ENCODE measurements at regions not wholly inside any gene's neighbourhood (a gene's known extent, or its start where the extent isn't known, plus 50 kb on each side); places are given as distances from the start of the nearest gene placed in this dataset.

- no peaks in the 10 kb centered on the region for H3K27me3 ChIP-seq (replicated peaks)
- TF ChIP-seq CTCF (IDR thresholded peaks at IDR 0.05; ENCODE audit: low read depth, low read length, missing control alignments), result no peak
- no peak overlapping the region for H3K27ac ChIP-seq
- H3K36me3 ChIP-seq (replicated peaks), result no peaks in the 10 kb centered on the region
- H3K4me3 ChIP-seq (ENCODE audit: low read depth, low read length), result no peak overlapping the region
- in situ Hi-C loops (cut with HindIII; ENCODE audit: low pct_ligation_motif_present, low sequenced_read_pairs), result no loop called here
- DNase-seq, result no peak
Measured at GRCh38 chr4:59200992-59201391, 1999.1 kb upstream of the ADGRL3 start.

- no peak for TF ChIP-seq CTCF (IDR thresholded peaks at IDR 0.05; ENCODE audit: low read depth, low read length, missing control alignments)
- DNase-seq, result no peak
- no peak overlapping the region for H3K27ac ChIP-seq
- in situ Hi-C loops (cut with HindIII; ENCODE audit: low pct_ligation_motif_present, low sequenced_read_pairs), result no loop called here
- no peaks in the 10 kb centered on the region for H3K27me3 ChIP-seq (replicated peaks)
- no peak overlapping the region for H3K4me3 ChIP-seq (ENCODE audit: low read depth, low read length)
- no peaks in the 10 kb centered on the region for H3K36me3 ChIP-seq (replicated peaks)
Measured at GRCh38 chr4:59217910-59218631, 1982.1 kb upstream of the ADGRL3 start.

- TF ChIP-seq CTCF (IDR thresholded peaks at IDR 0.05; ENCODE audit: low read depth, low read length, missing control alignments), result no peak
- no peaks in the 10 kb centered on the region for H3K36me3 ChIP-seq (replicated peaks)
- in situ Hi-C loops (cut with HindIII; ENCODE audit: low pct_ligation_motif_present, low sequenced_read_pairs), result no loop called here
- H3K27ac ChIP-seq, result no peak overlapping the region
- no peak for DNase-seq
- H3K4me3 ChIP-seq (ENCODE audit: low read depth, low read length), result no peak overlapping the region
- H3K27me3 ChIP-seq (replicated peaks), result no peaks in the 10 kb centered on the region
Measured at GRCh38 chr4:59222221-59222620, 1977.9 kb upstream of the ADGRL3 start.

- Histone ChIP-seq H3K27me3 (replicated peaks) (no peaks in the 10 kb centered on the region), H3K36me3 (replicated peaks) (no peaks in the 10 kb centered on the region), H3K27ac (no peak overlapping the region), H3K4me3 (ENCODE audit: low read depth, low read length) (no peak overlapping the region)
- no peak for TF ChIP-seq CTCF (IDR thresholded peaks at IDR 0.05; ENCODE audit: low read depth, low read length, missing control alignments)
- in situ Hi-C loops (cut with HindIII; ENCODE audit: low pct_ligation_motif_present, low sequenced_read_pairs), result no loop called here
- no peak for DNase-seq
Measured at GRCh38 chr4:59223292-59223941, 1976.7 kb upstream of the ADGRL3 start.

- in situ Hi-C loops (cut with HindIII; ENCODE audit: low pct_ligation_motif_present, low sequenced_read_pairs), result no loop called here
- no peak for DNase-seq
- Histone ChIP-seq H3K36me3 (replicated peaks) (no peaks in the 10 kb centered on the region), H3K27me3 (replicated peaks) (no peaks in the 10 kb centered on the region), H3K27ac (no peak overlapping the region), H3K4me3 (ENCODE audit: low read depth, low read length) (no peak overlapping the region)
- TF ChIP-seq CTCF (IDR thresholded peaks at IDR 0.05; ENCODE audit: low read depth, low read length, missing control alignments), result no peak
Measured at GRCh38 chr4:59238212-59238611, 1961.9 kb upstream of the ADGRL3 start.
